Erythroblast (primary cell): ENCODE measurements at regions not wholly inside any gene's neighbourhood (a gene's known extent, or its start where the extent isn't known, plus 50 kb on each side); places are given as distances from the start of the nearest gene placed in this dataset.

Experiments used
- GATA1 ChIP-seq: IDR thresholded peaks from 2 replicates; pipeline ENCODE4 v1.6.1; 2011; ENCODE audit warnings: low read depth, mild to moderate bottlenecking, control low read depth, low read length, moderate library complexity
- POLR2A ChIP-seq: IDR thresholded peaks from 2 replicates; pipeline ENCODE4 v1.6.1; 2011; ENCODE audit warnings: mild to moderate bottlenecking, low read length

- TF ChIP-seq POLR2A (no peak), GATA1 (no peak)
Measured at GRCh38 chr4:122099896-122100295, 52.2 kb upstream of the BLTP1 start.
